ENCODE measurements at regions not wholly inside any gene's neighbourhood (a gene's known extent, or its start where the extent isn't known, plus 50 kb on each side); places are given as distances from the start of the nearest gene placed in this dataset.
"Not testable (repeated sequence)": the region's sequence is repeated elsewhere in the genome, so short reads cannot be mapped to it uniquely, and the experiment has no call there.

DNA sequence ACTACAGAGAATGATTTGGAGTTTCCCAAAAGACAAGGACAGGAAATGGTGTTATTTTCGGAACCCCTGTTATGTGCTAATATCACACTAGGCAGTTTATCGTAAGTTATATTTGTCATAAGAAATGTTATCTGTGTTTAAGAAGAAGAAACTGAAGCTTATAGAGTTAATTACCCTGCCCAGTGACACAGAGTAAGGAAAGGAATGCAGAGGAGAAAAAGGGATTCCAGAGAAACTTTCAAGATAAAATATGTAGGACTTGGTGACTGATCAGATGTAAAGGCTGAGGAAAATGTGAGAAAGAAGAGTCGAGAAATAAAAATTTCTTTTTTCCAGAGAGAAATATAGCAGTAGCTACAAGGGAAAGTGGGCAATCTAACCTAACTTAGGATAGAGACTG lies 63.5 kb upstream of the ZNF746 start:
- no peak for DNase-seq

DNA sequence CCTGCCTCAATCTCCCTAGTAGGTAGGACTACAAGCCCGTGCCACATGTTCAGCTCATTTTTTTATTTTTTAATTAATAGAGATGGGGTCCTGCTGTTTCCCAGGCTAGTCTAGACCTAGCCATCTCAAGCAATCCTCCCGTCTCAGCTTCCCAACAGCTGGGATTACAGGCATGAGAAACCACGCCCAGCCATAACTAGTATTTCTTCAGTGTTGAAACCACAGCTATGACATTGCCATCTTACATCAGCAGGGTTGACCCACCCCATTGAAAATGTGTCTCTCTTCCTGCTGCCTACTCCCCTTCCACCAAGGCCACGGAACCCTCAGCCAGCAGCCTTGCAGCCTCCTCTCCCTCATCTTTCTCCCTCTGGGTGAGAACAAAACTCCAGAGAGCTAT lies 62.1 kb upstream of the ZNF746 start:
- DNase-seq, result no peak

DNA sequence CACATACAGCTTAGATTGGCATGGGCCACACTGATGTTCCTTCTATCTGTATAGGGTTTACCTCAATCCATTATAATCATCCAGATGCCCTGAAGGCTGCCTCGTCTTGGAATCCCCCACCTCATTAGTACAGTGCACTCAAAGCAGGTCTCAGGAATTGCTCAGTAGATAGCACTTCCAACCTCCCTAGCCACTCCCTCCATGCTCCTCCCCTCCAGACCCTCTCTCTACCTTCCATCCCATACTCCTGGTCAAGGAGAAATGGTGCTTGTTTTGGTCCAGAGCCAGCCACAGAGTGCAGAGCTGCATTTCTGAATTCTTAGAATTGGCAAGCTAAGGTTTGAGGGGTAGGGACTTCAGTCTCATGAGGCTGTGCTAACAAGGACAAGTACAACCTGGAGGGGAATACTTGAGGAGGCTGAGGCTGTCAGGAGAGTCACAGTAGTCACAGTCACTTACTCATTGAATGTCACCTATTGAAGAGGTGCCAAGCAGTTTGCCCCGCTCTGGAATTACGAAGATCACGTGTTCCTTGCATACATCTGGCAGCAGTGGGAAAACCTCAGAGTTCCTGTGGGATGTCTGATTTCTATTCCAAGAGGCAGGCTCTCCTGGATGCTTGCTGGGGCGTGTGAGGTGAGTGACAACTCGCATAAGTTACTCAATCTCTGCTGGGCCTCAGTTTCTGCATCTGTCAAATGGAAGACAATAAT lies 60.7 kb upstream of the ZNF746 start:
- no peak for DNase-seq

DNA sequence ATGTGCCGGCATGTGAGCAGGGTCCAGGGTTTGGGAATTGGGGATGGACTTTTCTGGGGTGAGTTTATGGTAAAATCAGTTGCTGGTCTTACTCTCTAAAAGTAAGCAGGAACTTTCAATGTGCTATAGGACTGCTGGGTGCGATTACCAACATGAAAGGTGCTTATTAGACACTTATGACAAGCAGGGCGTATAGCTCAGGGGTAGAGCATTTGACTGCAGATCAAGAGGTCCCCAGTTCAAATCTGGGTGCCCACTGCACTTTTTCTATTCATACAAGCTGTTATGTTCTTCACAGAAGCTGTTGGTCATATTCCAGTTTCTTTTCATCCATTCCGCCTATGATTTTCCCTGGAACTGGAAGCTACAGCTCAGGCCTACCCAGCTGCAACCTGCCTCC lies 58.9 kb upstream of the ZNF746 start:
- not testable (repeated sequence) for DNase-seq

DNA sequence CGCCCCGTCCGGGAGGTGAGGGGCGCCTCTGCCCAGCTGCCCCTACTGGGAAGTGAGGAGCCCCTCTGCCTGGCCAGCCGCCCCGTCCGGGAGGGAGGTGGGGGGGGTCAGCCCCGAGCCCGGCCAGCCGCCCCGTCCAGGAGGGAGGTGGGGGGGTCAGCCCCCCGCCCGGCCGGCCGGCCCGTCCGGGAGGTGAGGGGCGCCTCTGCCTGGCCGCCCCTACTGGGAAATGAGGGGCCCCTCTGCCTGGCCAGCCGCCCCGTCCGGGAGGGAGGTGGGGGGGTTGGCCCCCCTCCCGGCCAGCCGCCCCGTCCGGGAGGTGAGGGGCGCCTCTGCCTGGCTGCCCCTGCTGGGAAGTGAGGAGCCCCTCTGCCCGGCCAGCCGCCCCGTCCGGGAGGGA lies 57.2 kb upstream of the ZNF746 start:
- DNase-seq, result not testable (repeated sequence)

DNA sequence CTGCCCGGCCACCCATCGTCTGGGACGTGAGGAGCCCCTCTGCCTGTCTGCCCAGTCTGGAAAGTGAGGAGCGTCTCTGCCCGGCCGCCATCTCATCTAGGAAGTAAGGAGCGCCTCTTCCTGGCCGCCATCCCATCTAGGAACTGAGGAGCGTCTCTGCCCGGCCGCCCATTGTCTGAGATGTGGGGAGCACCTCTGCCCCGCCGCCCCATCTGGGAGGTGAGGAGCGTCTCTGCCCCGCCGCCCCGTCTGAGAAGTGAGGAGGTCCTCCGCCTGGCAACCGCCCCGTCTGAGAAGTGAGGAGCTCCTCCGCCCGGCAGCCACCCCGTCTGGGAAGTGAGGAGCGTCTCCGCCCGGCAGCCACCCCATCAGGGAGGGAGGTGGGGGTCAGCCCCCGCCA lies 56.4 kb upstream of the ZNF746 start:
- DNase-seq, result not testable (repeated sequence)

DNA sequence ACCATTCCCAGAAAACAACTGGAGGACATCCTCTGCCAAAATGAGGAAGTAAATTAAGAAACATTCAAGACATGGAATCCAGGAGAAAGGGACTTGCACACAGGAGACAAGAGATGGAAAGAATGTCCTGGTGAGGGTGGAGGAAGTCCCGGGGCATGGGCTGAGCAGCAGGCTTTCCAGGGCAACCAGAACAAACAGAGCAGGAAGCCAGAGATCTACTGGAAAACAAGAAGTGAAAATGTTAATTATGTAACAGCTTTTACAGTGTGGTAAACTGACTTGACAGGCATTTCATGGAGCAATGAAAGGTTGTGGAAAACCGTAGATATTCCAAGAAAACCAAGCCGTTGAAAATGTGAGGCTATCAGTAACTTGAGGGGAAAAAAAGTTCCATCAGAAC lies 55.2 kb upstream of the ZNF746 start:
- DNase-seq, result no peak
